SK-N-SH (cell line): ENCODE measurements at regions not wholly inside any gene's neighbourhood (a gene's known extent, or its start where the extent isn't known, plus 50 kb on each side); places are given as distances from the start of the nearest gene placed in this dataset.

ENCODE experiments used
- CTCF ChIA-PET: fragments of 300-600, 350-600 bp; formaldehyde crosslinking; extraction: SDS; loops from one replicate; lab custom pipeline; 2021; lab: Yijun Ruan, JAX
- POLR2A ChIA-PET: fragments of 350-600 bp; sonication (Branson Sonifier 250); formaldehyde crosslinking; extraction: SDS; loops from one replicate; lab custom pipeline; 2020; ENCODE audit warnings: antibody characterized with exemption, inconsistent platforms; lab: Yijun Ruan, JAX
- DNase-seq: peaks from one replicate; pipeline ENCODE4 v3.0.0; 2012
- H2AFZ ChIP-seq: fragments of 200-600 bp; sonication (generic); 2 replicates; pipeline ENCODE4 v1.8.1; 2016; ENCODE audit warnings: antibody characterized with exemption, mild to moderate bottlenecking, low read depth
- H3F3A ChIP-seq: fragments of 200-600 bp; sonication (generic); replicated peaks from 2 replicates; pipeline ENCODE3; 2016; ENCODE audit warnings: antibody characterized with exemption, mild to moderate bottlenecking; ENCODE audit not compliant: insufficient read depth
- H3K27ac ChIP-seq, 2 experiments: fragments of 200-500 bp in 1 of 2; fragments of 200-600 bp in 1 of 2; sonication (Bioruptor generic) in 1 of 2; sonication (generic), shearing (Covaris generic) in 1 of 2; 2 replicates each; pipeline versions ENCODE4 v1.5.1 to v1.6.1; 2014 to 2016; ENCODE audit warnings: low read depth in 2 of 2, inconsistent platforms in 1 of 2, low read length in 1 of 2, mild to moderate bottlenecking in 1 of 2, mixed read lengths in 1 of 2
- H3K27me3 ChIP-seq: fragments of 200-600 bp; sonication (generic), shearing (Covaris generic); 2 replicates; pipeline ENCODE4 v1.6.1; 2016; ENCODE audit warnings: mixed run types; ENCODE audit not compliant: insufficient read depth
- H3K36me3 ChIP-seq, 2 experiments: fragments of 200-500 bp in 1 of 2; fragments of 200-600 bp in 1 of 2; sonication (Bioruptor generic) in 1 of 2; sonication (generic) in 1 of 2; replicated peaks in 1 of 2; 2 replicates each; pipeline versions ENCODE3 to v1.5.1; 2014 to 2016; ENCODE audit warnings: low read length in 1 of 2, mild to moderate bottlenecking in 1 of 2; ENCODE audit not compliant: insufficient read depth in 2 of 2, control insufficient read depth in 1 of 2
- H3K4me1 ChIP-seq, 2 experiments: fragments of 200-500 bp in 1 of 2; fragments of 200-600 bp in 1 of 2; sonication (Bioruptor generic) in 1 of 2; sonication (generic), shearing (Covaris generic) in 1 of 2; 2 replicates each; pipeline versions ENCODE4 v1.5.1 to v1.6.1; 2014 to 2016; ENCODE audit warnings: low read depth in 1 of 2, low read length in 1 of 2, mixed run types in 1 of 2; ENCODE audit not compliant: insufficient read depth in 2 of 2, control insufficient read depth in 1 of 2
- H3K4me2 ChIP-seq: fragments of 200-600 bp; sonication (generic), shearing (Covaris generic); 2 replicates; pipeline ENCODE4 v1.6.1; 2017; ENCODE audit warnings: mixed run types
- H3K4me3 ChIP-seq, 2 experiments: fragments of 200-500 bp in 1 of 2; fragments of 200-600 bp in 1 of 2; sonication (Bioruptor generic) in 1 of 2; sonication (generic), shearing (Covaris generic) in 1 of 2; 2 replicates each; pipeline versions ENCODE4 v1.5.1 to v1.8.1; 2014 to 2016; ENCODE audit warnings: low read depth in 2 of 2, inconsistent platforms in 1 of 2, low read length in 1 of 2, mild to moderate bottlenecking in 1 of 2, mixed read lengths in 1 of 2, moderate library complexity in 1 of 2
- H3K79me2 ChIP-seq: fragments of 200-600 bp; sonication (generic); 2 replicates; pipeline ENCODE4 v1.8.1; 2017; ENCODE audit warnings: mild to moderate bottlenecking; ENCODE audit not compliant: insufficient read depth
- H3K9ac ChIP-seq: fragments of 200-600 bp; sonication (generic); 2 replicates; pipeline ENCODE4 v1.6.1; 2017; ENCODE audit warnings: mixed run types
- H3K9me2 ChIP-seq: fragments of 200-600 bp; sonication (generic); 2 replicates; pipeline ENCODE4 v1.6.1; 2017; ENCODE audit warnings: mixed run types
- H3K9me3 ChIP-seq: fragments of 200-600 bp; sonication (generic); 2 replicates; pipeline ENCODE4 v1.6.1; 2017; ENCODE audit warnings: mixed run types, mild to moderate bottlenecking, moderate library complexity
- H4K20me1 ChIP-seq: fragments of 200-600 bp; sonication (generic); 2 replicates; pipeline ENCODE4 v1.6.1; 2017; ENCODE audit warnings: mild to moderate bottlenecking, mixed run types; ENCODE audit not compliant: insufficient read depth
- CHD2 ChIP-seq: fragments of 150-350 bp; IDR thresholded peaks from 2 replicates; pipeline ENCODE4 v1.6.1; 2018; ENCODE audit warnings: low read length; ENCODE audit not compliant: partially characterized antibody
- ELF1 ChIP-seq: IDR thresholded peaks from 2 replicates; pipeline ENCODE4 v1.4.0; 2012
- EZH2phosphoT487 ChIP-seq: fragments of 200-600 bp; sonication (generic); IDR thresholded peaks from 2 replicates; pipeline ENCODE4 v1.6.1; 2017; ENCODE audit warnings: low read depth, mixed run types, mild to moderate bottlenecking, antibody characterized with exemption, moderate library complexity, borderline replicate concordance
- GABPA ChIP-seq: IDR thresholded peaks from 2 replicates; pipeline ENCODE4 v1.4.0; 2012; ENCODE audit warnings: low read depth, mild to moderate bottlenecking
- MEF2A ChIP-seq: IDR thresholded peaks from 2 replicates; pipeline ENCODE4 v1.4.0; 2012; ENCODE audit warnings: low read depth, borderline replicate concordance
- MXI1 ChIP-seq: IDR thresholded peaks from 2 replicates; pipeline ENCODE4 v1.6.1; 2012; ENCODE audit warnings: mild to moderate bottlenecking, low read depth, low read length, improper control_type of control experiment
- NFIC ChIP-seq: IDR thresholded peaks from 2 replicates; pipeline ENCODE4 v1.4.0; 2012; ENCODE audit warnings: borderline replicate concordance
- NRF1 ChIP-seq: IDR thresholded peaks from 2 replicates; pipeline ENCODE4 v1.6.1; 2012; ENCODE audit warnings: low read depth, mild to moderate bottlenecking, low read length
- RAD21 ChIP-seq: IDR thresholded peaks from 2 replicates; pipeline ENCODE4 v1.6.1; 2012; ENCODE audit warnings: mild to moderate bottlenecking, low read length
- REST ChIP-seq: IDR thresholded peaks from 2 replicates; pipeline ENCODE4 v1.6.1; 2012; ENCODE audit warnings: mild to moderate bottlenecking, low read depth, low read length, moderate library complexity
- TCF12 ChIP-seq: IDR thresholded peaks from 2 replicates; pipeline ENCODE4 v1.4.0; 2012
- USF2 ChIP-seq: fragments of 150-350 bp; IDR thresholded peaks from 2 replicates; pipeline ENCODE4 v1.6.1; 2017; ENCODE audit warnings: antibody characterized with exemption, low read length, low read depth, borderline replicate concordance
- YY1 ChIP-seq: IDR thresholded peaks from 2 replicates; pipeline ENCODE4 v1.4.0; 2012; ENCODE audit warnings: low read depth, mild to moderate bottlenecking
- ZBTB33 ChIP-seq: IDR thresholded peaks from 2 replicates; pipeline ENCODE4 v1.4.0; 2012; ENCODE audit warnings: low read depth, borderline replicate concordance
- WGBS: methylation state at CpG from one replicate; pipeline ENCODE4 v1.1.6; 2017; ENCODE audit warnings: low lambda C conversion rate; 5-methylcytosine and 5-hydroxymethylcytosine counted together

GRCh38 chr22:22040472-22040871, 57.9 kb upstream of the TOP3B start:
- Histone ChIP-seq H3K4me2 (no peak overlapping the region), H3K9me2 (no peaks in the 10 kb centered on the region), H4K20me1 (no peaks in the 10 kb centered on the region), H3K36me3 (no peaks in the 10 kb centered on the region), H3K27me3 (peaks cover 11% of the 10 kb centered on the region; the same call in 1 of the 2 replicates), H3K4me1 (no peaks in the 10 kb centered on the region)
- CTCF ChIA-PET, result interaction anchor here (1.0 to 5.4 kb wide), 2 partner anchors 19 to 20 kb away, joined by 3 to 32 read pairs; no protein-coding TSS in a partner anchor
- TF ChIP-seq EZH2phosphoT487, result no peak
- TF ChIP-seq, all 33 proteins: peak for 0
- POLR2A ChIA-PET, result no interaction called here
- 18% methylated on average over 3 of the region's 3 CpGs for WGBS
- Histone ChIP-seq H3F3A (no peaks in the 10 kb centered on the region), H3K27ac (no peak overlapping the region), H3K9ac (no peak overlapping the region), H3K4me3 (no peak overlapping the region), H3K79me2 (no peaks in the 10 kb centered on the region), H2AFZ (no peak overlapping the region), H3K9me3 (no peaks in the 10 kb centered on the region)
- DNase-seq, result no peak

- CTCF ChIA-PET, result interaction anchor here (1.0 kb wide), 1 partner anchor 21 kb away, joined by 3 read pairs; no protein-coding TSS in a partner anchor
- 18% methylated on average over 4 of the region's 4 CpGs for WGBS
- no peak for DNase-seq
- H3K27me3 ChIP-seq, result peaks cover 11% of the 10 kb centered on the region; the same call in 1 of the 2 replicates
- no peaks in the 10 kb centered on the region for H3K9me2 ChIP-seq
- H3K9ac ChIP-seq, result no peak overlapping the region
- no peak overlapping the region for H3K4me3 ChIP-seq
- H3F3A ChIP-seq, result no peaks in the 10 kb centered on the region
- no peaks in the 10 kb centered on the region for H3K4me1 ChIP-seq
- H3K4me2 ChIP-seq, result no peak overlapping the region
- H3K36me3 ChIP-seq, result no peaks in the 10 kb centered on the region
- H2AFZ ChIP-seq, result no peak overlapping the region
- H3K79me2 ChIP-seq, result no peaks in the 10 kb centered on the region
- POLR2A ChIA-PET, result no interaction called here
- no peaks in the 10 kb centered on the region for H4K20me1 ChIP-seq
- H3K9me3 ChIP-seq, result no peaks in the 10 kb centered on the region
- H3K27ac ChIP-seq, result no peak overlapping the region
- TF ChIP-seq USF2 (no peak), CHD2 (no peak), GABPA (no peak), RAD21 (no peak), REST (no peak), NFIC (no peak), YY1 (no peak), TCF12 (no peak), NRF1 (no peak), ELF1 (no peak), ZBTB33 (no peak), MXI1 (no peak), EZH2phosphoT487 (no peak), MEF2A (no peak)
These were observed 56.9 kb upstream of the TOP3B start for GRCh38 chr22:22039286-22040074.
